ENCODE measurements at regions not wholly inside any gene's neighbourhood (a gene's known extent, or its start where the extent isn't known, plus 50 kb on each side); places are given as distances from the start of the nearest gene placed in this dataset.

DNA sequence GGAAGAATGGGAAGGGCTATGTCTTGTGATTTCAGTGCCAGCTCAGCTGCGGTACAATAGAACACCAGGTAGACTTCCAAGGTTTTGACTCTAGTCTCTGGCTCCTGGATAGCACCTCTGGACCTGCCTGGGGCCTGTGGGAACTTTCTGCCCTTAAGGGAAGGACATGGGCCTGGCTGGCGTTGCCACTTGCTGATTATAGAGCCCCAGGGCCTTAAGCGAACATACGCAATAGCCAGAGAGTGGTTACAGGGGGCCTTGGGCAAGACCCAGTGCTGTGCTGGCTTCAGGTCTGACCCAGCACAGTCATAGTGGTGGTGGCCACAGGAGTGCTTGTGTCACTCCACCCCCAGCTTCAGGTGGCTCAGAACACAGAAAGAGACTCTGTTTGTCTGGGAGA, 131.1 kb upstream of the COL21A1 start:
- DNase-seq (ENCODE audit: low read depth in 2 of 2): no peak

DNA sequence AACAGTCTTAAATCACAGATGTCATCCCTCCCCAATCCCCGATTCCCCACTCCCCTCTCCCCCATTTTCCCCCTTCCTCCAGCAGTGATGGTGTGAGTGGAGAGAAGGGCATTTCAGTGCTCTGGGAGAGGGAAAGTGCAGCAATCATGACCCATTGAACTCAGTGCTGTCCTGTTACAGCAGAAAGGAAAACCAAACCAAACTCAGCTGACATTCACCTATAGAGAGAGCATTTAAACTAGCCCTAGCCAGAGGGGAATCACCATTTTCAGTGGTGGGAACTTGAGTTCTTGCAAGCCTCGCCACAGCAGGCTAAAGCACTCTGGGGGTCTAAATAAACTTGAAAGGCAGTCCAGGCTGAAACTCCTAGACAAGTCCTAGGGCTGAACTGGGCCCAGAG, 129.9 kb upstream of the COL21A1 start:
- no peak for DNase-seq (ENCODE audit: low read depth in 2 of 2)

DNA sequence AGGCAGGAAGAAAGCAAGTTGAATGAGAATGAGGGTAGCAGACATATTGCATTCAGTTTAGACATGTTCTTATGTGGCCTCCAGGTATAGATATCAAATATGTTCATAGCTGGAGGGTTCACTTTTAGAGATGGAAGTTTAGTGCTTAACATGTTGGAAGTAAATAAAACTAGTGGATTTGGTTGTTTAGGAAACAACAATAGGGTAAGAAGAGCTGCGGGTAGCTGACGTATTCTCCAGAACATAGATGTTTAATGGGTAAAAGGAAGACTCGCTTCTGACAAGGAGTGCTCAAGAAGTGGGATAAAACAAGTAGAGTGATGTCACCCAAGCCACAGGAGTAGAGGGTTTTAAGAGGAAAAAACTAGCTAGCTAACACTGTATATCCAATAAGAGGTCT, 128.4 kb upstream of the COL21A1 start:
- DNase-seq (ENCODE audit: low read depth in 2 of 2): no peak

DNA sequence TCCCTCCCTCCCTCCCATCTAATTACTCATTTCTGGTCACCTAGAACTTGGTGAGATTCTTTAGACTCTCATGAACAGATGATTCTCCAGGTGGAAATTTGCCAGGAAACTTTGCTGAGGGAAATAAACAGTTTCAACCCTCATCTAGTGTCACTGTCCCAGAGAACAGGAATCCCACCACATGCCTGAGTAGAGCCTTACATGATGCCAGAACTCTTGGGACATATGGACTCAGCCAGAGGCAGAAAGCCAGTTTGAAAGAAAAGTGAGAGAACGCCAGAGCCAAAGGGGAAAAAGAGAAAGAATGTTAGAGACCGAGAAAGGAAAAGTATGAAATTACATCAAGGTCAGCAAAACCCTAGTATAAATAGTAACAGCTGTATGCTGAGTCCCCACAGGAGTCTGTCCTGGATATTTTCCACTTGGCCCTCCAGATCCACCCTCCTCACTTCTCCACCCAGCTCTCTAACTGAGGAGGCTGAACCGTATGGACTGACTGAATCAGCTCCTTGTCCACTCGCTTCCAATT, 127.5 kb upstream of the COL21A1 start:
- no peak for DNase-seq (ENCODE audit: low read depth in 2 of 2)

DNA sequence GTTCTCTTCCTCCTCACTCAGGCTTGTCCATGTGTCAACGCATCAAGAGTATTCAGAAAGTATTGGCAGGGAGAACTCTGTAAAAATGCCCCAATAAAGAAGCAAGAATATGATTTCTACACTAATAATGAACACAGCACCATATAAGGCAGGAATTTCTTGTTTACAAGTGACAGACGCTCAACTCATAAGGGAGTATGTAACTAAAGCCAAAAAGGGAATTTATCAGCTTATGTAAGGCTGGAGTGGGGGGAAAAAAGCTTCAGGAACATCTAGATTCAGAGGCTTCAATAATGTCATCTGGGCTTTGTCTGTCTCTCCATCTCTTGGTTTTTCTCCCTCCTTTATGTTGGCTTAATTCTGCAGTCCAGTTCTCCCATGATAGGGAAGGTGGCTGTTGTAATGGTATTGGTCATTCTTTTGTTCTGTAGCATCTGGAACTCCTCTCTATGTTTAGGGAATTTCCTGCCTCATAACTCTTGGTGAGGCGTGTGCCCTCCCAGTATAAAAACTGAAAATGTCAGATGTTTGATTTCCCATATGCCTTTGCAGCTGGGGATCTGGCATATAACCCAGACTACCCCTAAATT, 125.1 kb upstream of the COL21A1 start:
- DNase-seq (ENCODE audit: low read depth in 2 of 2): no peak

DNA sequence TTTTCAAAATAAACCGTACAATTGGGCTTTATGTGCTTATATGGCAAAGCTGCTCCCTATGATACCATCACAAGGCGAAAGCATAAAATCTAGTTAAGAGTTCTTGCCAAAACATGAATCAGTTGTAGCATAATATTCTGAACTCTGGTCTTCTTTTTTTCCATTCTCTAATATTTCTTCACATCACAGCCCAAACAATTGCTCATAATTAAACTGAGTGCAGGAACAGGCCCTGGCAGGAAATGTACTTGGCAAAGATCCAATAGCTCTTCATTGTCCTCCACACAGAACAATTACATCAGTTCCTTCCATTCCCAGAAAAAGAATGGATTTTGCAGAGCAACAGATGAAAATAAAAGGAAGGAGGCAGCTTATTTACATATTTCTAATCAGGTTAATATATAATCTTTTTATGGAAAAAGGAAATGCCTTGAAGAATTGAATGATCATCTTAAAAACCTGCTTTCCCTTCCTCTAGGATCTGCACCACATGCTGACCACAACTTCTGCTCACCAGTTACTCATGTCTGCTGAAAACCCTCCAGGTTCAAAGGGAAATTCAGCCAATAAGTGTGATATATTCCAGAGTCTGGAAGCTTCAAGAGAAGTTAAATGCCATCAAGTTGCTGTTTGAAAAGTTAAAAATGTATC, 123.3 kb upstream of the COL21A1 start:
- DNase-seq (ENCODE audit: low read depth in 2 of 2): no peak

DNA sequence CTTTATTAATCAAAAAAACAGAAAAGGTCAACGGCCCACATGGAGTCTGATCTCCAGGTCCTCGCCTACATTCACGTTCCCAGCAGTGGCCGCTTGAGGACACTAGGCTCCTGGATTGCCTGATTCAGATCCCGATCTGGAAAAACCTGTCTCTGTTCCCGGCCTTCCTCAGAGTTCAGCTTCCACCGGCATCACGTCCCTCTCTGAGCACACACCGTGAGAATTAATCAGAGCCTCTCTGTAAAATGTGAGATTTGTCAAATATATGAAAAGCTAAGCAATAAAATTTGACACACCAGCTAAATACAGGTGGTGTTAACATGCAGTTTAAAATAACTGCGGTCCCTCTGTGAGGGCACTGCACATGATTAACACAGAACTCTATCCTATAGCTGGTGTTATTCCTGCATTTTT, 122.8 kb upstream of the COL21A1 start:
- no peak for DNase-seq (ENCODE audit: low read depth in 2 of 2)

DNA sequence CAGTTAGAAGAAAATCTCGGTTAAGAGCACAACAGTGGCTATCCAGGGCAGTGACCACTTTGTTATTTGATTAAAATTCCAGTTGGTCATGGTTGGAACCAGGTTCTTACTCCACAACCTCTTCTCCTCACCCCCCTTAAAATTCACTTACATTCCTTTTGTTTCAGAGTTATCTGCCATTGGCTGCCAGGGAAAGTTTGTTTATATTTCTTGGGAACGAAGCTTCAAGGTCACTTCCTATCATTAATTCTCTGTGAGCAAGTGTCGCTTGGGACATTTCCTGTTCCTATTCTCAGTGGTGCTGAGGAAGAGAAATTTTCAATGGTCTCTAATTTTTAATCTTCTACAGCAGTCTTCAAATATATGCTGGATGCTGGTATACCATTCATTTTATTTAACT, 121.1 kb upstream of the COL21A1 start:
- no peak for DNase-seq (ENCODE audit: low read depth in 2 of 2)

DNA sequence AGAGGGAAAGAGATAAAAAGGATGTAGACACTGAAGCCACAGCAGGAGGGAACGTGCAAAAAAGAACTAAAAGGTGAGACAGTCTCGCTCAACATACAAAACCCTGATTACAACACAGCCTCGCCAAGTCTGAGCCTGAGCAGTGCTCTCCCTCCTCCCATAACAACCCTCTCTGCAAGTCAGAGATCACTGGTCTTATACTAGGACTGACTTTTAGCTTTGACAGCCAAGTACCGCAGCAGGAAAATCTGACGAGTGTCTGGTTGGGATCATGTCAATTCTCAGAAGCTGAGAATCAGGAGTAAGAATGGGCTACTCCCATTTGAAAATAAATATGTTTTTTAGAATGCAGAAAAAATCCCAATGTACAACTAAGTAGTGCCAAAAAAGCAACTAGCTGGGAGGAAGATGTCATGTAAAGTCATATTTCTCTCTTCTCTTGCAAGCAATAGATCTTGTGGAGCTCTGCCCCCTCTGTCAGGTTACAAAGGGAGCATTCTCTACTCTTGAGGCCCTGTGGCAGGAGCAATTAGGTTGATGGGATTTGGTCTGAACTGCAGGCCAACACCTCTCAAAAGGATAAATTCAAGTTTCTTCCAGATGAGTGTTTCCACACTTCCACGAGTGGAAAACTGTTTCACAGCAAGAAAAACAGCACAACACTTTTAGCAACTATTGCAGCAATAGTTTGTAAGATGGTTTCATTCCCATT, 118.9 kb upstream of the COL21A1 start:
- DNase-seq (ENCODE audit: low read depth in 2 of 2): no peak

DNA sequence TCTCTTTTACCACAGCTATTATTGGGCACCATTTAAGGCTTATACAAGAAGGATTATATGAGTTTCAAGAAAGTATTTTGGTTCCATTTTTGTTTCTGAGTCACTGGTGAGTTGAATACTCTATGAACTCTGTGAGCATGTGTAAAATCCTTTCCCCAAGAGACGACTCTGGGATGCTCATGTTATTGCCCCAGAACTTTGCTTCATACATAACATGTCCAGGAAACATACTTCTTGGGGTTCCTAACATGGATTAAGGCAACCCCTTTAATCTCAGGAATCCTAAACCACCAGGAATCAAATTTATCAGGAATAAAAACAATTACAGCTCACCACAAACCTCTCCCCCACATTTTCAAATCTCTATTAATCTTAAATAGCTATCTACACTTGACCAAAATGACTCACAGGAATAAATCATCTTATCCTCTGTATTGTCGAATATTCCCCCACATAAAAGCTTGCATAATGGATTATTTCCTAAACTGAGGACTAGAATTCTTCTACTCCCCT, 117.5 kb upstream of the COL21A1 start:
- no peak for DNase-seq (ENCODE audit: low read depth in 2 of 2)

DNA sequence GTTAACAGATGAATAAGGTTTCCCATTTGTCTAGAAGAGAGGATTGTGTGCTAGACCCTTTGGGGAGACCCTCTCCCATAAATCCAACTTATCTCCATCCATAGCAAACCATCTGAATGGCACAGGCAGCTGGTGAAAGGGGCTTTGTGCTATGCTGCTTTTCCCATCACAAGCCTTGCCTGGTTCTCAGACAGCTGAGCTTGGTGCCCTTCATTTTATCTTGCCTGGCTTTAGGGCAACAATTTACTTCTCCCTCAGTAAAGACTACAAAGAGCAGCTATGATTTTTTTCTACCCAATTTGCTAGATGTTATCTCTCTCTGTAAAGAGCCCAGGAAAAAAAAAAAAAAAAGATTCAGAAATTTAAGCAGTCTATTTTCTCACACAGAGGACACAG, 117.0 kb upstream of the COL21A1 start:
- DNase-seq (ENCODE audit: low read depth in 2 of 2): no peak

DNA sequence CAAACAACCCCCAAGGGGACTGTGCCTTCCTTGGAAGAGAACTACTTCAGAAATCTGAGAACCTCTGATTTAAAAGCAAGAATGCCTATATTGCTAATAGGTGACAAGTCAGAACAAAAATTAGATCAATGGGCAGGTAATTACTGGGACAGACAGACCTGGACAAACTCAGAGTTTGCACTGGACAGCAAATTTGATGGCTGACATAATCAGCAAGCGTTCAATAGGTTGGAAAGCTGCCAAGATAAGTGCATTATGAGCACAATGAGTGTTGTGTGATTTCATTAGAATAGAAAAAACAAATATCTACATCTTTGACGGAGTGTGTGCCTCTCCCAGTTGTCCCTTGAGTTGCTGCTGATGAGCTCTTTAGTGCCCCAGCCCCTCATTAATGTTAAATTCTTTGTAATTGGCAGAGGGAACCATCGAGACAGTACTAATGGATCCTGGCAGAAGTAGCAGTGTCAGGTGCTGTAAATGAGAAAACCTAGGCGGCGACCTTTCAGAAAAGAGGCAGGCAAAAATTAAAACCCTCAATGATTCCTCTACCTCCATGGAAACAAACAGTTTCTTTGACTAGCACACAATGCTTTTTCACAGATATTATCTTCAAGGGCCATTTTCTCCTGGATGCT, 116.5 kb upstream of the COL21A1 start:
- no peak for DNase-seq (ENCODE audit: low read depth in 2 of 2)

DNA sequence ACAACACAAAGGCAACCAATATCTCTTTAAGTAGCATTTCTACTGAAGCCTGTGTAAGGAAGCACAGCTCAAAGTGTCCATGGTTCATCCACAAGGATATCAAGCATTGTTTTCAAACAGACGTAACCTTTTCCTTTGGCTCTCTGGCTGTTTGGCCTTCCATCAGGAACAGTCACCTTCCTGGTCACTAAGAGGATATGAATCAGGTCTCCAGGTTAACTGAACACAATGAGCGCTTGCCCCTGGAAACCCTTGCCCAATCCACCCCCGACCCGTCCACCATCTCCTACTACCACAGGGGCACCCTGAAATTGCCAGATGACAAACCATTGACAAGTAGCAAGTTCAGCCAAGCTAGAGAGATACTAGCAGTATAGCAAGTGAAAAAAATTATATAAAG, 114.4 kb upstream of the COL21A1 start:
- no peak for DNase-seq (ENCODE audit: low read depth in 2 of 2)

DNA sequence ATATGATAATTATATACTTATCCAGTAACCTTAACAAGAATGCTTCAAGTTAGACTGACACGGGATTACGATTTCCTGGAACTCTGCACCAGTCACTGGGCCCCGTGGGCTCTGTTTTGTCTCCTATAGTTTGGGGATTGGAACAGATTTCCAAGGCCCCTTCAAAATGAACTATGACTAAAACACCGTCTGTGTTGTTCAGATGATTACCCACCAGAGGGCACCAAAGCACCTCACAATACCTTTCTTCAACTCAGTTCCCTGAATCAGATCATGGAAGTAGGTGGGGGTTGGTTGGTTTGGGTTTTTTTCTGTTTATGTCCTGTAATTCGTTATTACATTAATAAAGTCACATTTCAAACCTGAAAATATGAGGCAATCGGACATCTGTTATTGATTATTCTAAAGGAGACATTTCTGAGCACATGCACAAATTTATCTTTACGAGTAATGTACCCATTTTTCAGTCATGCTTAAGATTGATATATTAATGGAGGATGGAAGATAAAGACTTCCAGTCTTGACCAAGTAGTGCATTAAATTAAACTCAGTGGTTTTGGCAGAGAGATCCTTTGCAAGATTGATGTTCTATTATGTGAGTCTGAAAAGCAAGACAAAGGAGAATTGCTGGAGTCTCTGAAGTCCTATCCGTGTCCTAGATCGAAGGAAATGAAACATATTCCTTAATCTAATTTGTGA, 112.0 kb upstream of the COL21A1 start:
- peak in 1 of 2 donors; percentile 20 for DNase-seq (ENCODE audit: low read depth in 2 of 2)

DNA sequence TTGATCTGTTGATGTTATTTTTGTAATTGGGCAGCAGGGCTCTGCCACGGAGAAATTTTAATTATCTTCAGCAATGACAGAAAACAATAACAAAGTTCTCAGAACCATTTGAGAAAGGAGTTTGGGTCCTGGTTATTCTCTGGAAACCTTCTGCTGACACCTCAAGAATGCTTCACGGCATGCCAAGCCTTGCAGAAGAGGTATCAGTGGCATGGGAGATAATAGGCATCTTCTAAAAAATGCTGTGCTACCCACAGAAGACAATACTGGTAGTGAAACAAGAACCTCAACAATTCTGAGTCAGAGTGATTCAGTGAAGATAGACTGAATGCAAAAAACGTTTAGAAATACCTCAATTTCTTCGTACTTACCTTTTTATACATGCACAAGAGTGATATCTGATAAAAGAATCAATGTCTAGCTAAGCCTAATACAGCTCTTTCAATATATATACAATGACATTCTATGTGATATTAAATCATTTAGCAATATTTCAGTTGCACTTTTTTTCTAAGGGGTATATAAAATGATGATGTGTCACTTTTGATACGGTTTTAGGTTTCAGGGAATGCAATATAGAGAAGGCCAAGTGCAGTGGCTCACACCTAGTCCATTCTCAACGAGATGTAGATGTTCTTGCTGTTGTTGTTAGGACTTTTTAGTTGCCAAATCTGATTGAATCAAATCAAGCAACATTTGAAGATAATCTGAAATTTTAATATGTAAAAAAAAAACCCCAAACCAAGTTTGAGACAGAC, 110.4 kb upstream of the COL21A1 start:
- DNase-seq (ENCODE audit: low read depth in 2 of 2): no peak

DNA sequence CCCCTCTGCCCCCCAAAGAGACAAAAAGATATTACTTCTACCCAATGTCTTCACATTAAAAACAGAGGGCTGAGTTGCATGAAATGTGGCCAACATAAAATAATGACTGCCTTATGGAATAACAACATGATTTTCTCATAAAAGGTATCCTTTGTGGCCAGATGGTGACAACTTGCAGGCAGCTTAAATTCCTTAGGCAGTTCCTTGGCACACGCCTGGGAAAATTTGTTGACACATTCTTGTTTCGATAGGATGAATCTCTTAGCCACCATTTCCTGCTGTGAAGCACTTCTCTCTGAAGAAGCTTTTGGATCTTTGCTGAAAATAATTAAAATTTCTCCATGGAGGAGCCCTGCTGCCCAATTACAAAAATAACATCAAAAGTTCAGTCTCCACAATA, 109.0 kb upstream of the COL21A1 start:
- DNase-seq (ENCODE audit: low read depth in 2 of 2): no peak

DNA sequence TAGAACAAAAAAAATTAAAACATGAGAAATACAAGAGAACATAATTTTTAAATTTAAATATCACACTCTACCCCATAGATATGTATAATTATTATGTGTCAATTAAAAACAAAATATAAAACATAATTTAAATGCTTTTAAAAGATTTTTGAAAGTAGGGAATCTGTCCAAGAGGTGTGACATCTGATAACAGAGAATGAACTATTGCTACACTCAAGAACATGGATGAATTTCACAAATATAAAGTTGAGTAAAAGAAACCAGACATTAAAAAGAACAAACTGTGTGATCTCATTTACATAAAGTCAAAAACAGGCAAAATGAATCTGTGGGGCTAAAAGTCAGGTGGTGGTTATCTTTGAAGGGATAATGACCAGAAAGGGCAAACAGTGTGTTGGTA, 106.5 kb upstream of the COL21A1 start:
- no peak for DNase-seq (ENCODE audit: low read depth in 2 of 2)

DNA sequence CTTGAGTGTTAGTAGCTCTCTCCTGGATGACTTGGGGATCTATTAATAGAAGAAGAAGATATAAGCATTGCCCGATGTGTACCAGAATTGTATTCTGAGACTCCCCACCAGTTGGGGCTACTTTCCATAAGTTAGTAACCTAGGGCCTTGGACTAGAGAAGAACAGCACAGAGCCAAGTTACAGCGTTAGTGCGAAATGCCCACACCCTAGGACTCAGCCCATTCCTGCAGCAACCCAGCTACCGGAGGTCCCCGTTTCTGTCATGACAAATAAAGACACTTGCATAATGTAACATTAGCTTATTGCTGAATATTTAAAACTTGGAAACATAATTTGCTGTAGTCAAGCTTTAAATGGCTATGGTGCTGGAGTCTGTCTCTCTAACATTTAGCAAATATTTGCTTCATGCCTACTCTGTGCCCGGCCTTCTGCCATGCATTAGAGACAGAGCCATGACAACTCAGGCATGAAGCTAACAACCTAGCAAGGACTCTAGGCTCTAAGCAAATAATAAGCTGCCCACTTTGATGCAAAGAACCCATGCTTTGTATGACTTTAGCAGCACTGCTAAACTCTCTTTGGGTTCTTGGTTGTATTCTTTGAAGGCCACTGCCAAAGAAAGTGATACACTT, 103.4 kb upstream of the COL21A1 start:
- no peak for DNase-seq (ENCODE audit: low read depth in 2 of 2)

DNA sequence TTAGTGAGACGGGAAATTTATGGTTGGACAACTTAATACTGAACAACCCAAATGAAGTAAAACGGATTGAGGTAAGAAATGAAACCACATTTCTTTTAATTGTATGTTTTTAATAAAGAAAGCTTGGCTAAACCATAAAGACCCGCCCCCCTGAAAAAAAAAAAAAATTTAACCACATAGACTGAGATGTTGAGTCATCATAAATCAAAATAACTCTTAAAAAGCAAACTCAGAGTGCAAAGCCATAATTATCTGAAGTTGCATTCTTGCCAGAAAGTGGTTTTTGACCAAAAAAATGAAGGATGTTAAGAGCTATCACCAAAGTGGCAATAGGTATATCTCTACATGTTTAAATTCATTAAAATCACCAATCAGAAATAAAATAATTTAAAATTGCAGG, 101.8 kb upstream of the COL21A1 start:
- DNase-seq (ENCODE audit: low read depth in 2 of 2): no peak

DNA sequence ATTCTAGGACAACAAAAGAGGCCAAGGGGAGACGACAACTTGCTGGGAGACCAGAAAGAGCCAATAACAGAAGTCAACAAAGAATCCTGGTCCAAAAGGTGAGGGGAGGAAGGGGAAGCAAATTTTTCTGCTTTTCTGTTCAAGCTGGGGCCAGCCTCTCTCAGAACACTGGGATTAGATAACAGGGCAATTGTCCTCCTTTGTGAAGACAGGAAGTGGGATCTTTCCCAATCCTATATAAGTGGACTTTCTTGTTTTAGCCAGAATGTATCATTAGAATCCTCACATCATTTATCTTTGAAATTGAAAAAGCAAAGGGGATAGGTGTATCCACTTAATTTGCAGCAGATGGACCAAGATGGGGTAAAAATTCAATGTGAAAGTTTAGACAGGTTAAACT, 101.2 kb upstream of the COL21A1 start:
- DNase-seq (ENCODE audit: low read depth in 2 of 2): no peak

DNA sequence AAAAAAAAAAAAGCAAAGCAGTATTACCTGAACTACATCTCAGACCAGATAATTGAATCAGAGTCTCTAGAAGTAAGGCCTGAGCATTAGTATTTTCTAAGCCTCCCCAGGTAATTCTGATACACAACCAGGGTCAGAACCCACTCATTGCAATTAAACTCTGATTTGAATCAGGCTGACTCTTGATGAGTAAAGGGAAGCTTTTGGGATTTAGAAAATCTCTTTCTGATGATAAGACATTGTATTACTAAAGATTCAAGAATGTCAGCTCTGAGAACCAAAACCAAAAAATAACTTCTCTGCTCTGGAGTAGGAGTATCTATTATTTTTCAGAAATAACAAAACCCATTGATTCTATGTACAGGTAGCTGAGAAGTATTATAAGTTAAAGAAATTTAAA, 100.1 kb upstream of the COL21A1 start:
- no peak for DNase-seq (ENCODE audit: low read depth in 2 of 2)
